Neural progenitor cell (in vitro differentiated cells): ENCODE measurements at regions not wholly inside any gene's neighbourhood (a gene's known extent, or its start where the extent isn't known, plus 50 kb on each side); places are given as distances from the start of the nearest gene placed in this dataset.

Experiments
- DNase-seq: peaks from one replicate; pipeline ENCODE4 v3.0.0-alpha.2; 2016; ENCODE audit warnings: low spot score
- H2AFZ ChIP-seq: fragments of 200-600 bp; sonication (generic); replicated peaks from 2 replicates; pipeline ENCODE4 v1.6.1; 2016; ENCODE audit warnings: antibody characterized with exemption
- H3F3A ChIP-seq: fragments of 200-600 bp; sonication (generic); 2 replicates; pipeline ENCODE4 v1.6.1; 2016; ENCODE audit warnings: antibody characterized with exemption, low read depth
- H3K27ac ChIP-seq: fragments of 200-600 bp; sonication (generic); 2 replicates; pipeline ENCODE4 v1.5.1; 2016; ENCODE audit warnings: mild to moderate bottlenecking
- H3K27me3 ChIP-seq: fragments of 200-600 bp; sonication (generic); 2 replicates; pipeline ENCODE4 v1.6.1; 2016; ENCODE audit warnings: mild to moderate bottlenecking, moderate library complexity
- H3K36me3 ChIP-seq: fragments of 200-600 bp; sonication (generic); 2 replicates; pipeline ENCODE4 v1.5.1; 2016
- H3K4me1 ChIP-seq: fragments of 200-600 bp; sonication (generic); 2 replicates; pipeline ENCODE4 v1.6.1; 2016; ENCODE audit warnings: mixed run types
- H3K4me2 ChIP-seq: fragments of 200-600 bp; sonication (generic); 2 replicates; pipeline ENCODE4 v1.6.1; 2016
- H3K4me3 ChIP-seq: fragments of 200-600 bp; sonication (generic); 2 replicates; pipeline ENCODE4 v1.5.1; 2016
- H3K79me2 ChIP-seq: fragments of 200-600 bp; sonication (generic); 2 replicates; pipeline ENCODE4 v1.6.1; 2016; ENCODE audit warnings: low read depth
- H3K9ac ChIP-seq: fragments of 200-600 bp; sonication (generic); 2 replicates; pipeline ENCODE4 v1.6.1; 2016
- H3K9me3 ChIP-seq: fragments of 200-600 bp; sonication (generic); 2 replicates; pipeline ENCODE4 v1.5.1; 2016; ENCODE audit warnings: low read depth
- H4K20me1 ChIP-seq: fragments of 200-600 bp; sonication (generic); 2 replicates; pipeline ENCODE4 v1.6.1; 2016; ENCODE audit warnings: low read depth
- H3K27ac Mint-ChIP-seq: 3 replicates; pipeline ENCODE4 v1.8.0; 2021; ENCODE audit warnings: mixed read lengths
- H3K27me3 Mint-ChIP-seq: 2 replicates; pipeline ENCODE4 v1.8.0; 2022; ENCODE audit warnings: low read depth, mild to moderate bottlenecking, inconsistent platforms, moderate library complexity, mixed read lengths; ENCODE audit not compliant: insufficient read depth
- H3K36me3 Mint-ChIP-seq: 3 replicates; pipeline ENCODE4 v1.8.0; 2021; ENCODE audit warnings: mixed read lengths
- H3K4me1 Mint-ChIP-seq: 3 replicates; pipeline ENCODE4 v1.8.0; 2021; ENCODE audit warnings: mixed read lengths
- H3K4me3 Mint-ChIP-seq: 3 replicates; pipeline ENCODE4 v1.8.0; 2021; ENCODE audit warnings: mild to moderate bottlenecking, moderate library complexity, mixed read lengths
- H3K9me3 Mint-ChIP-seq: 3 replicates; pipeline ENCODE4 v1.8.0; 2020; ENCODE audit warnings: mixed read lengths
- EZH2 ChIP-seq: fragments of 200-600 bp; sonication (generic); IDR thresholded peaks from 2 replicates; pipeline ENCODE4 v1.6.1; 2017; ENCODE audit warnings: antibody characterized with exemption, mild to moderate bottlenecking, moderate library complexity
- EZH2phosphoT487 ChIP-seq: fragments of 200-600 bp; sonication (generic); IDR thresholded peaks from 2 replicates; pipeline ENCODE4 v1.6.1; 2017; ENCODE audit warnings: antibody characterized with exemption
- TF ChIP-seq, protein P1 (sequence below): fragments of 200-600 bp; sonication (generic); IDR thresholded peaks from 2 replicates; pipeline ENCODE4 v1.5.1; 2017; ENCODE audit warnings: antibody characterized with exemption, mild to moderate bottlenecking

DNA sequence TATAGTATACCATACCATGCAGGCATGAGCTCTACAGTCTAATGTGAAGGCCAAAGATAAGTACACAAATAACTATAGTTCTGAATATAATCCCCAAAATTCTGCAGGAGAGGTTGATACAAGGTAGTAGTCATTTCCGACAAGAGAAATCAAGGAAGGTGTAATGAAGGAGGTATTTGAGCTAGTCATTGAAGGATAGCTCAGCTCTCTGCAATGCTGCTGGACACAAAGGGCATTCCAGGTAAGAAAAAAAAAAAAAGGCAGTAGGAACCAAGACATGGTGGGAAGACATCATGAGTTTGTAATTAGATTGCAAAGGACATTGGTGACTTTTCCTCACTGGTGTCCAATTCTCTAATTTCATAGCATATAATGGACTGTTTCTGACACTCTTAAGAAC, 285.3 kb downstream of the AHR start:
- no peaks in the 10 kb centered on the region for H3F3A ChIP-seq
- H3K4me1 Mint-ChIP-seq: no peaks in the 10 kb centered on the region
- H4K20me1 ChIP-seq: no peaks in the 10 kb centered on the region
- H3K27ac Mint-ChIP-seq: no peak overlapping the region
- no peak overlapping the region for H2AFZ ChIP-seq
- no peak for DNase-seq
- H3K4me2 ChIP-seq: no peak overlapping the region
- H3K4me3 Mint-ChIP-seq: no peak overlapping the region
- H3K36me3 Mint-ChIP-seq: no peaks in the 10 kb centered on the region
- H3K27me3 ChIP-seq: no peaks in the 10 kb centered on the region
- H3K9ac ChIP-seq: no peak overlapping the region
- TF ChIP-seq, protein P1, sequence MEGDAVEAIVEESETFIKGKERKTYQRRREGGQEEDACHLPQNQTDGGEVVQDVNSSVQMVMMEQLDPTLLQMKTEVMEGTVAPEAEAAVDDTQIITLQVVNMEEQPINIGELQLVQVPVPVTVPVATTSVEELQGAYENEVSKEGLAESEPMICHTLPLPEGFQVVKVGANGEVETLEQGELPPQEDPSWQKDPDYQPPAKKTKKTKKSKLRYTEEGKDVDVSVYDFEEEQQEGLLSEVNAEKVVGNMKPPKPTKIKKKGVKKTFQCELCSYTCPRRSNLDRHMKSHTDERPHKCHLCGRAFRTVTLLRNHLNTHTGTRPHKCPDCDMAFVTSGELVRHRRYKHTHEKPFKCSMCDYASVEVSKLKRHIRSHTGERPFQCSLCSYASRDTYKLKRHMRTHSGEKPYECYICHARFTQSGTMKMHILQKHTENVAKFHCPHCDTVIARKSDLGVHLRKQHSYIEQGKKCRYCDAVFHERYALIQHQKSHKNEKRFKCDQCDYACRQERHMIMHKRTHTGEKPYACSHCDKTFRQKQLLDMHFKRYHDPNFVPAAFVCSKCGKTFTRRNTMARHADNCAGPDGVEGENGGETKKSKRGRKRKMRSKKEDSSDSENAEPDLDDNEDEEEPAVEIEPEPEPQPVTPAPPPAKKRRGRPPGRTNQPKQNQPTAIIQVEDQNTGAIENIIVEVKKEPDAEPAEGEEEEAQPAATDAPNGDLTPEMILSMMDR: no peak
- TF ChIP-seq EZH2 (no peak), EZH2phosphoT487 (no peak)
- H3K9me3 Mint-ChIP-seq: peaks cover 3% of the 10 kb centered on the region
- H3K9me3 ChIP-seq: no peaks in the 10 kb centered on the region
- H3K4me3 ChIP-seq: no peak overlapping the region
- H3K79me2 ChIP-seq: no peaks in the 10 kb centered on the region
- H3K36me3 ChIP-seq: no peaks in the 10 kb centered on the region
- H3K27me3 Mint-ChIP-seq: peaks cover 4% of the 10 kb centered on the region
- H3K4me1 ChIP-seq: no peaks in the 10 kb centered on the region
- no peak overlapping the region for H3K27ac ChIP-seq

DNA sequence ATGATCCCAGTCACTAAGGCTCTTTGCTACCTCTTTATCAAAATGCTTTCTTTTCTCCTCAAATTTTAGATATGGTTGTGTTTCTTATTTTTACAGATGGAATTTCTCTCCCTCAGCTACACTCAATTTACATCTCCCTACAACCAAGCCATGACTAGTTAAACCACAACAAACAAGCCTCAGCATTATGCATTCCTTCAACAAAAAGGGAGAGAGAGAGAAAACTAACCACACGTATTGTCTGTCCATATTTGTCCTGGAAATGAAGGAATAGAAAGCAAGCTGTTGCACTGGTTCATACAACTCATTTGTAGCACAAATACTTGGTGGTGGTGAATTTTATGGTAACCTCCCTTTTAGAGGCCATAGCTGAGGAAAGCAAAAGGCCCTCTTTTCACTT, 286.4 kb downstream of the AHR start:
- Histone ChIP-seq H3K4me3 (no peak overlapping the region), H4K20me1 (no peaks in the 10 kb centered on the region), H3K9me3 (no peaks in the 10 kb centered on the region), H3K79me2 (no peaks in the 10 kb centered on the region), H3K36me3 (no peaks in the 10 kb centered on the region), H3F3A (no peaks in the 10 kb centered on the region), H2AFZ (no peak overlapping the region), H3K4me1 (no peaks in the 10 kb centered on the region), H3K27me3 (no peaks in the 10 kb centered on the region), H3K9ac (no peak overlapping the region), H3K27ac (no peak overlapping the region), H3K4me2 (no peak overlapping the region)
- Mint-ChIP-seq H3K27ac (no peak overlapping the region), H3K4me3 (no peak overlapping the region), H3K36me3 (no peaks in the 10 kb centered on the region), H3K27me3 (peaks cover 4% of the 10 kb centered on the region), H3K4me1 (no peaks in the 10 kb centered on the region), H3K9me3 (no peaks in the 10 kb centered on the region)
- DNase-seq: no peak
- TF ChIP-seq, protein P1: no peak
- TF ChIP-seq EZH2phosphoT487 (no peak), EZH2 (no peak)

DNA sequence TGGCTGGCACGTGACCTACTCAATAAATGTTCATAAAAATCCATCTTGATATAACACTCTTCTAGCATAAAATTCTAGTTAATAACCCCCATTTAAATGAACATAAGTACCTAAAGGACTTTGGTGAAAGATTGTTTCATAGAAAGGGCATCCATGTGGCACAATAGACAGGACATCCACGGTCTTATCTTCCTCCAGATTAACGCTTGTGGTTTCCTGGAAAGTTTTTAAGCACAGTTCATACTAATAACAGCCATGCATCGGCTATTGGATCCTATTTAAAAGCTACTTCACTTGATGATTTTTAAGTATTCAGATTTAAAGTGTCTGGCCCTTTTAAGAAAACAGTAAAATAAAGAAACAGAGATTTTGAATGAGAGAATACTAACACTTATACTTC, 288.3 kb downstream of the AHR start:
- no peaks in the 10 kb centered on the region for H3K9me3 Mint-ChIP-seq
- Histone ChIP-seq H3K4me2 (no peak overlapping the region), H3K27ac (no peak overlapping the region), H3K27me3 (no peaks in the 10 kb centered on the region), H3K36me3 (no peaks in the 10 kb centered on the region), H3K79me2 (no peaks in the 10 kb centered on the region), H3K9ac (no peak overlapping the region), H3K4me1 (no peaks in the 10 kb centered on the region), H3K9me3 (no peaks in the 10 kb centered on the region), H2AFZ (no peak overlapping the region), H3F3A (no peaks in the 10 kb centered on the region), H4K20me1 (no peaks in the 10 kb centered on the region), H3K4me3 (no peak overlapping the region)
- no peak overlapping the region for H3K27ac Mint-ChIP-seq
- H3K36me3 Mint-ChIP-seq: no peaks in the 10 kb centered on the region
- TF ChIP-seq, protein P1: no peak
- no peak for TF ChIP-seq EZH2phosphoT487
- TF ChIP-seq EZH2: no peak
- peaks cover 4% of the 10 kb centered on the region for H3K27me3 Mint-ChIP-seq
- H3K4me3 Mint-ChIP-seq: no peak overlapping the region
- no peak for DNase-seq
- no peaks in the 10 kb centered on the region for H3K4me1 Mint-ChIP-seq

DNA sequence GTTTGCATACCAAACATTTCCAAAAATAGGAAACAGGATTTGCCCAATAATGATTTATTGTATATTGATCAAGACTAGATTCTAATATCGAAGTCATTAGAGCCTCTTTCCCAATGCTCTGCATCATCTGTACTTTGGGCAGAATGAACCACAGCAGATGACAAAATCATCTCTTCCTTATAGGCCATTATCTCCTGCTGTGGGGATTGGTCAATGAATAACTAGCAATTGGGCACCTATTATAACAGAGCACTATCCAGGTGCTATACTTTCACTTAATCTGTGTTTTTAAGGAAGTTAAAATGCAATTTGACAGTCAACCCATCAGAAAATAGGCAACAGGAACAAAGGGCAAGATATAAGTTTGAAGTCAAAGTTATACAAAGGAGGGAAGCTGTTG, 290.3 kb downstream of the AHR start:
- no peak for TF ChIP-seq EZH2
- TF ChIP-seq, protein P1: no peak
- no peak overlapping the region for H3K4me3 Mint-ChIP-seq
- Histone ChIP-seq H3K4me1 (no peaks in the 10 kb centered on the region), H3K27me3 (no peaks in the 10 kb centered on the region), H2AFZ (no peak overlapping the region), H3K9ac (no peak overlapping the region), H3F3A (no peaks in the 10 kb centered on the region), H3K79me2 (no peaks in the 10 kb centered on the region), H3K27ac (no peak overlapping the region), H3K9me3 (no peaks in the 10 kb centered on the region), H3K4me2 (no peak overlapping the region), H3K36me3 (no peaks in the 10 kb centered on the region), H4K20me1 (no peaks in the 10 kb centered on the region), H3K4me3 (no peak overlapping the region)
- H3K27me3 Mint-ChIP-seq: peaks cover 2% of the 10 kb centered on the region
- no peak for DNase-seq
- H3K4me1 Mint-ChIP-seq: no peaks in the 10 kb centered on the region
- no peaks in the 10 kb centered on the region for H3K36me3 Mint-ChIP-seq
- no peaks in the 10 kb centered on the region for H3K9me3 Mint-ChIP-seq
- no peak overlapping the region for H3K27ac Mint-ChIP-seq
